ENCODE measurements at regions not wholly inside any gene's neighbourhood (a gene's known extent, or its start where the extent isn't known, plus 50 kb on each side); places are given as distances from the start of the nearest gene placed in this dataset.
"Not testable (repeated sequence)": the region's sequence is repeated elsewhere in the genome, so short reads cannot be mapped to it uniquely, and the experiment has no call there.

DNA sequence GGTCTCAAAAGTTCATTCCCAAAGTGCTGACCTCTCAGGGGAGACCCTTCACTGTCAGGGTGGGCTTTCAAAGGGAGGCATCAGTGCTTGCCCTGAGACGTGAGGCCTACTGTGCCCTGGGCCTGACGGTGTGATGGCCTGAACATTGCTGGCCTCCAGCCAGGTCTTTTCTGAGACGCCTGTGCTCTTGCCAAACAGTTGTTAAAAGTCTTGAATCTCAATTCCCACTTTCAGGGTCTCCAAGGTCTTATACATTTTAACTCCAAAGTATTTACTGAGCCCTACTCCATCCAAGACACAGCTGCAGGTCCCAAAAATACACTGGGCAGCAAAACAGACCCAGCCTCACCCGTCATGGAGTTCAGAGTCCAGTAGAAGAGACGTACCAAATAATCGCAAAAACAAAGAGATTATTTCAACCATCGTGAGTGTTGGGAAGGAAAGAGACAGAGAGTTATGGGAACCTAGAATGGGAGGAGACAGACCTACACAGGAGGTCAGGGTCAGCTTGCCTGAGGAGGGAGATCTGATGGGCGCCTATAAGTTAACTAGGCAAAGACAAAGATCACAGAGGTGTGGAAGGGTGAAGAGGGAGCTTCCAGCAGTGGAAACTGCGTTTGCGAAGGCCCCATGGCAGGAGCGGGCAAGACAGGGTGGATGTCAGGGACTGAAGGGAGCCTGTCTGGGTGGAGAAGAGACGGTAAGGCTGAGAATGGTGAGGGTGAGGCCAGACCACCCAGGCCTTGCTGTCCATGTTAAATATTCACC is 446.3 kb downstream of the PREX1 start:
- no peak for DNase-seq (ENCODE audit: low read depth)

DNA sequence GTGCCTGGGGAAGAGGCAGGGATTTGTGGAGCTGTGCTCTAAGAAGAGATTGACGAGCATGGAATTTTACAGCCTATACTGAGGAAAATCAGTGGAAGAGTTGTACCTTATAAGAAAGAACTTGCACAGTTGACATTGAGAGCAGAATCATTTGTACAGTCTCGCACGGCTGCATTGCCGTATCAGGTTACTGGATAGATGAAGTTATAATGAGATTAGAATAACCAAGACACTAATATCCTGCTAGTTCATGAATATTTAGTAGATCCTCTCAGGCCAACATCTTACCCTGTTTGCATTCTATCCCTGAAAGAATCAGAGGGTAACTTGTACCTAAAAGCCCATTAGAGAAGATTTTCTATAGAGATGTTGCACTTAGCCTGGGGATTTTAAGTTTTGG is 447.1 kb downstream of the PREX1 start:
- no peak for DNase-seq (ENCODE audit: low read depth)

DNA sequence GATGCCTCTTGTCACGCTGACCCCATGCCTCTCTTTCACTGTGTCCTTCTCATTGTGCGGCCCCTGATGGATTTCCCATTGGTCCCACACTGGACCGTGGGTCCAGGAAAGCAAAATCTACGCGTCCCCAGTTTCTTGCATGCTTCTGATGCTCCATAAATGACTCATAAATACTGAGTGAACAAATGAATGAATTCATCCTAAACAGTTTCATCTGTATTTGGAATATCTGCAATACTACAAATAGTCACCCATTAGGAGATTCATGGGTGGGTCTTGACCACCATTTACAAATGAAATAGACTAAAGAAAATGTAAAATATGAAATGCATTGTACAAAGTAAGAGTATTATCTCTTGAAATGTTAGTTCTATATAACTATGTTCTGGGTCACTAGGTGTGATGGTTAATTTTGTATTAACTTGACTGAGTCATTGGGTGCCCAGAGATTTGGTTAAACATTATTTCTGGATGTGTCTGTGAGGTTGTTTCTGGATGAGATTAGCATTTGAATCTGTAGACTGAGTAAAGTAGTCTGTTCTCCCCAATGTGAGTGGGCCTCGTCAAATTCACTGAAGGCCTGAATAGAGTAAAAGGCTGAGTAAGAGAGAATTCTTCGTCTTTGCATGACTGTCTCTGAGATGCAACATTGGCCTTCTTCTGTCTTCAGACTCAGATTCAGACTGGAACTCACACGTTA is 448.7 kb downstream of the PREX1 start:
- peak; percentile 82 for DNase-seq (ENCODE audit: low read depth)

DNA sequence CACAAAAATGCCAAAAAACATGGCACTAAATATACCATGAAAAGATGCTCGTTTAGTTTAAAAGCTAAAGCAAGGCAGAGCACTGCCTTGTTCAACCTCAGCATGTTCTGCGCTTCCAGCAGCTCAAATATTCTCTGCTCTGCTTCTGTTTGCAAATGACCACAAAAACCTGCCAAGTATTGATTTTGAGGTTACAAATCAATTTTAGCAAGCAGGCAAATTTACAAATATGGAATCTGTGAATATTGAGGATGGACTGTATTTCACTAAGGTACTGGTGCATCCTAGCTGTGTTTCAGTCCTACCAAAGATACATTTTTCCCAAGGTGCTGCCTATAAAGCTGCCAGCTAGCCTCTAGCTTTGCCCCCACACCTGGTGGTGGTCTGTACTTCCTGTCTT is 449.9 kb downstream of the PREX1 start:
- no peak for DNase-seq (ENCODE audit: low read depth)

DNA sequence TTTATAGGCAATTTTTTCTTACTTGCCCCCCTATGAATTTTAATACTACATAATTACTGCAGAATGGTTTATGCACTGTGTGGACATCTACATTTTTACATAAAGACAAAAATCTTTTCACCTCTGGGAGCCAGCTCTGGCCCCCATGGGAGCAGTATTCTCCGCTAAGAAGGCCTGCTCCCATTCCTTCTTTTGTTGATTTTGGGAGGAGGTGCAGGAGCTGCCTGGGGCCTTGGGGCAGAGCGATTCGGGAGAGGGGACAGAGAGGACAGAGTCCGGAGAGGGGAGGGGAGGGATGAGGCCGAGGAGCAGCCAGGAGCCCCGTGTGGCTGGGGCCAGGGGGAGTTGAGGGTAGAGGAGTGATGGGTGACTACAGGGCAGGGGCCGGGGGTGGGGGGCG is 452.0 kb downstream of the PREX1 start:
- no peak for DNase-seq (ENCODE audit: low read depth)

DNA sequence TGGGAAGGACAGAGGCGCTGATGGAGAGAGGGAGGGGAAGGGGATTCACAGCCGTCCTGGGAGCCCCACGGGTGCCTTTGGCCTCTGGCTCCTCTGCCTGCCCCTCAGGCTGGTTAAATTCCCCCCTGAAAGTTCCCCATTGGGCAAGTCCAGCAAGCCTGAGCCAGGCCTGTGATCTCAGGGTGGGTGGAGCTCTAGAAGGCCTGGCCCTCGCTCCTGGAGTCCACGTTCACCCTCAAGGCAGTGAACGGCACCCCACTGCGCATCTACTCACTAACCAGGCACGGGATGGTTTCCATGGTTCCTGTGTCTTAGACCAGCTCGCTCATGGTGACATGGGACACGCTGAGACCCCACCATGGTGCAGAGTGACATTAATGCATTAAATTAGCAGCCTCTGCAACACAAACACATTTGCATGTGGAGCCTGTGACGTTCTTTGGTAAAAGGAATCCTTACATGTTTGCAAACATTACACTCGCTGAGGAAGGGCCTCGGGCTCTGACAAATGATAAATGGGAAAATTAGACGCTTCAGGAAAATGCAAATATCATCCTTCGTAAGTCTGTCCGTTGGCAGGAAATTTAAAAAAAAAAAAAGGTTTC is 452.7 kb downstream of the PREX1 start:
- DNase-seq (ENCODE audit: low read depth) = no peak

DNA sequence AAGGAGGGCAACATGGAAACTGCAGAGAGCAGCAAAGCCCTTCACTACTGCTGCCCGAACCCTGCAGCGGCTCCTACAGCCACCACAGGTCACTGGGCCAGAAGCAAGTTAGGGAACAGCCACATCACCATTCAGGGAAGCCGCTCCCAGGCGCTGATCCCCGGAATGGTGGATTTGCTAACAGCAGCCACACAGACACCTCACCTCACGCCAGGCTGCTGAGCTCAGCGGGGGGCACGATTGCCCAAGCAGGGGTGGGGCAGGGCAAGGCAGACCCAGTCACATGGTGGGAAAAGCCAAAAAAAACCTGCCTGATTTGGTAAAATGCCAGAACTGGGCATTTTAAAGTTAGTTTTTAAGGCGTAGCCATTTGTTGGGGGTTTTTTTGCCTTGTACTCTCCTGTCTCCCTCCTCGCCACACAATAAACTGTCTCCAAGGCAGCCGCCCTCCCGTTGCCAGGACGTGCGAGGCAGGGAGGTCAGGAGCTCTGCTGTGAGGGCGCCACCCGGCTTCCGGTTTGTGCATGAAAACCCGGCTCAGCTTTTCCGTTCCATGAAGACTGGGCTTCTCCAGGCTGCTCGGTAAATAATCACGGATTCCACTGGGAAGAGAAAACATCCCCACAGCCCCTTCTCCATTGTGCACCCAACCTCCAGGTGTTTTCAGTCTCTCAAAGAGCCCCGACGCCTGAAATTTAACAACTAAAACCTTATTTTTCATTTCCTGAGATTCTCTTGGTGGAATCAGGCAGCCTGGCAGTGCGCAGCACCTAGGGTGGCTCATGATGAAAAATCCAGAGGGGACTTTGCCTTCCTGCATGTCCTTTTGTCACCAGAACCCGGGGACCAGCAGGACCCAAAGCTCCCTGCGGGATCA is 453.5 kb downstream of the PREX1 start:
- DNase-seq (ENCODE audit: low read depth) = peak; percentile 87

DNA sequence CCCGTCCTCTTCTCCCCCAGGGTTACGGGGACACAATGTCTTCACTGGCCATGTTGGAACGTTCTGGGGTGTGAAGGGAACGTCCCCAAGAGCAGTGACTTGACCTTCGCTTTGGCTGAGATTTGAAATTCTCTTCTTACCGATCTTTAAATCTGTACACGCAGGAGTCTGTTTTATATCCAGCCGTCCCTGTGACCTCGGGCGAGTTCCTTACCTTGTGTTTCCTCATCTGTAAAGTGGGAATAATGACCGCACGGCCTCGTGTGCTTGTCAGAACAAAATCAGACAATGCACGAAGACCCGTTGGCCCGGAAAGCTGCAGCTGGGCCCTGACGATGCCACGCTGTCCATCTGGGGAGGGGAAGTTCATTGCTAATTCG is 454.3 kb downstream of the PREX1 start:
- DNase-seq (ENCODE audit: low read depth) = no peak

DNA sequence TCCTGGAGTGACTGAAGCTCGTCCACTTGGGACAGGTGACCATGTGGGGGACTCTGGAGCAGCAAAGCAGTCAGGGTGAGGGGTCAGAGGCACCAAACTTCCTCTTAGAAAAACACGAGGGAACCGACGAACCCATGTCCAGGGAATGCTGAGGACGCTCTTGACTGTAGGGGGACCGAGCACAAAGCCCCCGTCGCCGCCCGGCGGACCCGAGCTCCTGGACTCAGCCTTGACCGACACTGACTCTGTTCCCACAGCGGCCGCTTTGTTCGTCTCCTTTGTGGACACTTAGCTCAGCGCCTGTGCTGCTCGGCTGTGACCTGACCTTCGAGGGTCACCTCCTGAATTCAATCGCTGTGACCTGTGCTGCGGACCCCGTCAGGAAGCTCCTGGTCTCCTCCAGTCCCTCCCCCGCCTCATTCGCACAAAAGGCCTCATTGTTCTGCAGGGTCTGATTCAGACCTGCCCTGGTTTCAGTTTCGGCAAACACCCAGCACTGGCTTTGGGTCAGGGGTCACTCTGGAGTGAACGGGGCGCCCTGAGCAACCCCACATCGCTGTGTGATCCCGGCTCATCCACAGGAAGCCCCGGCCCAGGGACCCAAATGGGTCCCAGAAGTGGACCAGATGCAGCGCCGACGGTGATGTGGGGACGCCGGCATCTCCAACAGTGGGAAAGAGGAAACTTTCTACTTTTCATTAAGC is 454.8 kb downstream of the PREX1 start:
- DNase-seq (ENCODE audit: low read depth) = not testable (repeated sequence)

DNA sequence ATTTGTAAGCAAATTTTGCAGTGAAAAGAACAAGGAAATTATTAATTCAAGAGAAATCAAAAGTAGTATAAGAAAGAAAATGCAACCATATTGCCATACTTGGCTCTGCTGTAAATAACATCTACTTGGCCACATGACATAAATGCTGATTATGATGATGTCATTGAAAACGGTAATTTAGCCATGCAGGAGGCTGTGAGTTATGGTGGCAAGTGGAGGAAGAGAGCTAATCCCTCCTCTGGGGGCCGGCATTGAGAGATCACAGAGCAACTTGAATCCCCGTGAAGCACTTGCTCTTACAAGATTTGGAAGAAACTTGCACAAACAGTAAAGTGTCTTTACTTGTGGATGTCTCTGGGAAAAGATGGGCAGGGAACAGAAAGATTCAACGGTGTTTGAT is 456.6 kb downstream of the PREX1 start:
- no peak for DNase-seq (ENCODE audit: low read depth)

DNA sequence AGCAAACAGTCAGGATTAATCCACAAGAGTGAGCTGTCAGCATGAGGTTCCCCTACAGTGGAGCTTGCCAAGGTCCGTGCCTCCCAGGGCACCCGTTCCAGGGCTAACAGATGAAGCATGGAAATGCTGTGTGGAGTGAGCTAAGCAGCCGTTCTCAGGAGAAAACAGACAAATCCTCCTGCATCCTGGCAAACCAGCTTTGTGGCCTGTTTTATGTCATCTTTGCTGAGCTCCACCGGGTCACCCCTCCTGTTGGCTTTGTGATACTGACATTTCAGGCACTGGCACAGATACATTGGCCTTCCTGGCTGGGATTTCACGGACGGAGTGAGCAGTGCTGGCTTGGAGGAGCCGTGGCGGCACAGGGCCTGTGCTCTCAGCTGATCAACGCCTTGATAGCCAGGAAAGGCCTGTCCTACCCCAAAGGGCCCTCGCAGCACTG is 459.2 kb downstream of the PREX1 start:
- peak; percentile 28 for DNase-seq (ENCODE audit: low read depth)

DNA sequence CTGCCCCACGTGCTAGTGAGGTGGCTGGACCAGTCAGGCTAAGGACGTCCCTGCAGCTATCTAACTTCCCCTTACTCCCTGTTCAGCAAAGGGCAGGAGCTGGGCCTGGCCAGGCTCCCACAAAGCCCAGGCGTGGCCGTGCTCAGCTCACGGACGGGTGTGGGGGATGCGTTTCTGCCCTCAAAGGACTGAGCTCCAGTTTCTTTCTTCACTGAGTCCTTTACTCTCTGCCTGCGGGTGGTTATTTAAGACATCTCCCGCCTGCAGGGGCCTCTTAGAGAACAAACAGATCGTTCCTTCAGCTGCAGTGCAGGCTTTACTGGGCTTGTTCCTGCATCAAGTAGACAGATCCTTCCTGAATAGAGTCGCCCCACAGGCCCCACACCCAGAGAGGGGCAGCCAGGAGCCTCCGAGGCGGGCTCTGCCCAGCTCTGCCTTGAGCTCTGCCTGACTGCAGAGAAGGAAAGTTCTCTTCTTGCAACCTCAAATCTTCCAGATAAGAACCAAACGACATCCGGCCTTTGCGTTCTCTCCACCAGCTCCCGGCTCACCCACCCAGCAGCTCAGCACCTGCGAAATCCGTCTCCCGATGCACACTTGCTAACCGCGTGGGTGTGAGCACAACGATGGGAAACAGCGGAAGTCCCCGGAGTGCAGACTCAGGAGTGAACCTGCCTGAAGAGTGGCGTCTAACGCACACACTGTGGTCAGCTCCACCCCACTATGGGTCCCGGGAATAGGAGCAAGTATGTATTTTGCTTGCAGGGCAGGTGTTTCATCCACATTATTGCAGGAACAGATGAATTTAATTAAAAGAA is 460.0 kb downstream of the PREX1 start:
- not testable (repeated sequence) for DNase-seq (ENCODE audit: low read depth)

DNA sequence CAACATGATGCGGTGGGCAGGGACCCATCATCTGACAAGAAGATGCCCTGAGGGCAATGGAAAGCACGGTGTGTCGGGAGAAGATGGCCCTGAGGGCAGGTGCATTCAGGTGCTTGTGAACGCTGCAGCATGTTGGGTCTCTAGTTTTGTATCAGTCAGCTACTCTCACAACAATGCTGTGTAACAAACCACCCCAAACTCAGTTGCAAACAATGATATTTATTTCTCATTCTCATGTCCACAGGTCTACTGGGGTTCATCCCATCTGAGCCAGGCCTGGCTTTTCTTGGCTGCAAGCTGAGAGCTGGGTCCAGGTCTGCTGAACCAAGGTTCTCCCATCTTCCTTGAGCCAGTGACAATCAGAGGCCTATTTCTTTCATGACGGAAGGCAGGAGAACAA is 461.6 kb downstream of the PREX1 start:
- no peak for DNase-seq (ENCODE audit: low read depth)

DNA sequence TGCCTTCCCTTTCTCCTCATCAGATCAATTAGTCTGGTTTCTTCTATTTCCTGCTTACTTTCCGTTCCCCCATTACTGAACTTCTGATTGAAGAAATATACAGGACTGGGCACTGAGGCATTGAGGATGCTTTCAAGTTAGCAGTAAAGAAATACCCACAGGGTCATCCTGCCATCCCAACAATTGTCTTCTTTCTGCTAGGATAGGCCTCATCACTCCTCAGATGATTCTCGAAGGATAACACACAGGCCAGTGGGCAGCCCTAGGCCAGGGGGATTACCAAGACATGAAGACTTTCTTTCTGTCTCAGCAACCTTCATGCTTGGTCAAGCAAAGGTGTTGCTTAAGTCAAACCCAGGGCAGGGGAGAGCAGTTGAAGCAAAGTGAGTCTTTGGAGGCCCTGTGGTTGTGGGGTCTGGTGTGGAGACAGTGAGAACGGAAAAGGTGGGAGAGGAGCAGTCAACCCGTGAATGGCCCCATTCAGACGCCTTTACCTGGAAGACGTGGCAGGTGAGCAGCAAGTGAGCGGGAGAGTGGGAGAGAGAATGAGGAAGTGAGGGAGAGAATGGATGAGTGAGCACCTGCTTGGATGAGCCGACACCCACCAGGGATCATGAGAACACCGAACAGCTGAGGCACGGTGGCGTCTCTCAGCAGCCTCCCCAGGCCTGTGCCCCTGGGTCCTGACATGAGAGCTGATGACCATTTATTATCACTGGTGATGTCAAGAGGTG is 462.9 kb downstream of the PREX1 start:
- DNase-seq (ENCODE audit: low read depth) = no peak

DNA sequence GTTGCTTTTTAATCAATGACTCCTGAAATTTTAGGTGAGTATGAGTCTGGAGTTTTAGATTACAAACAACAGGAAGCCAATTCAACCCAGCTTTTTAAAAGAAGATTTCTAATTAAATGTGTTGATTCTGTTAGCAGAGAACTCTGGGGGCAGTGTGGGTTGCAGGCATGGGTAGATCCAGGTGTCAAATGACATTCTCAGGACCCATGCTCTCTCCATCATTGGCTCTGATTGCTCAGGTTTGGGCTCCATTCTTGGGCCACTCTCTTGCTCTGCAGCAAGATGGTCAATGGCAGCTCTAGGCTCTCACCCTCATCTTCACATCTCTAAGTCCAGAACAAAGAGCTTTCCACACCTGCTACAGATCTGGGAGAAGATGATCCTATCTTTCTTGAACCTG is 463.7 kb downstream of the PREX1 start:
- DNase-seq (ENCODE audit: low read depth) = no peak

DNA sequence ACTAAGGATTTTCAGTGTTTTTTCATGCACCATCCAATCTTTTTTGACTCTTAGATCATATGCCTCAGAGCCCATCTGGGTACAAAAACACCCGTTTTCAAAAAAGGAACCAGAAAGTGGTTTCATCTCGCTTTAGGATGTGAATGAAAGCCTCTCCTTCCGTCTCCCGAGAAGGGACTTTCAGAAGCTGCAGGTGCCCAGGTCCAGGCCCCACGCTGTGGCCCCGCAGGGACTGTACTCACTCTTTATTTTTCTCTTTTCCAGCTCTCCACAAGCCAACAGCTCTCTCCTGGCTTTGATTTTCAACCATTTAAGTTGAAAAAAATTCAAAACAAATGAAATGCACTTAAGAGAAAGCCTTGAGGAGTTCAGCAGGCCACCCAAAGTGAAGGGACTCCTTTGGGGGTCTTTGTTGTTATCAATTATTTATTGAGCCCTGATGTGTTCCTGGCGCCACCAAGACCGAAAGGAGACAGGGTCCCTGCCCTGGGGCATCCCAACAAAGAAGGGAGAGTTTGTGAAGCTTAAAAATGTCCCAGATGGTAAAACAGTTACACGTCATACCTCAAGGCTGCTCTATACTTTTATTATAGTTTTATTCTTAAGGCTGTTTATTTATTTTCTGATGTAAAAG is 467.3 kb downstream of the PREX1 start:
- DNase-seq (ENCODE audit: low read depth) = no peak

DNA sequence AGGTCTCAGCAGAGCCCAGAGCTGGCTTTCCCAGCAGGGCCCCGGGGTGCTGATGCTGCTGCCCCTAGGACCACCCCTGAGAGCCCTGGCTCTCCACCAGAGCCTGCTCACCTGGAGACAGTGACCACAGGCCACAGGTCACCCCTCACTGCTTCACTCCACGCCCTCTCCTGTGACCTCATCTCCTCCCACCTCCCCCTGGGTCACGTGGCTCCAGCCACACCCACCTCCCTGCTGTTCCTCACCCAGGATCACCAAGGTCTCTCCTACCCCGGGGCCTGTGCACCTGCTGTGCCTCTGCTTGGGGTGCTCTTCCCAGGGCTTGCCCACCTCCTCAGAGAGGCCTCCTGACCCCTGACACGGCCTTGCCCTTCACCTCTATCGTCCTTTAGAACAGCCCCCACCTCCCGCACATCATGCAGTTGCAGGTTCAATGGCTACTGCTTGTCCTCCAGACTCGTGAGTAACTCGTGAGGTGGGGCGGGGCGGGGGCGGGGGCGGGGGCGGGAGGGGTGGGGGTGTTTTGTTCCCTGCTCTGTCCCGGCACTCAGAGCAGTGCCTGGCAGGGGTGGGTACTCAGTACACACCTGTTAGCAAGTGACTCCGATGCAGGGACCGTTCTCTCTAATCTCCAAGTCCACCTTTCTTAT is 468.0 kb downstream of the PREX1 start:
- no peak for DNase-seq (ENCODE audit: low read depth)

DNA sequence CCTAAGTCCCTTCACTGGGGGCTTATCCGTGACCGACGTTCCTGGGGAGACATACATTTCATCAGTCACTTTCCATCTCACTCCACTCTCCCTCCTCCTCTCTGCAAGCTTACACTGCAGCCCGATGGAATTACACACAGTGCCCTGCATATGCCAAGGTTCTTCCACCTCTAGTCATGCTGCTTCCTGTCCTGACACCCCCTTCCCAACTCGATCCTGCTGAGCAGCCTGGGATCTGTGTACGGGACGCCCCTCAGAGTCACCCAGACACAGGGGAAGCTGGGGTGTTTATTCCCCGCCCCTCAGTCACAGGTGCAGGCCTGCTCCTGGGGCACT is 468.8 kb downstream of the PREX1 start:
- not testable (repeated sequence) for DNase-seq (ENCODE audit: low read depth)
